T47D (cell line): ENCODE measurements at regions not wholly inside any gene's neighbourhood (a gene's known extent, or its start where the extent isn't known, plus 50 kb on each side); places are given as distances from the start of the nearest gene placed in this dataset.
A peak's percentile ranks its signal among the peaks of the same experiment; 100 is the strongest.

Source experiments
- DNase-seq, 2 experiments: peaks; one replicate each; pipeline versions ENCODE4 v3.0.0 to v3.0.0-alpha.2; 2011 to 2012; ENCODE audit warnings: low read depth in 1 of 2, low spot score in 1 of 2
- JUND ChIP-seq: IDR thresholded peaks from 2 replicates; pipeline ENCODE4 v1.6.1; 2012; ENCODE audit warnings: low read depth
- in situ Hi-C: cut with HindIII; loops from 2 replicates; pipeline ENCODE4 v1.10.0; 2016; ENCODE audit warnings: low sequenced_read_pairs, low pct_unique_long_range_greater_than_20kb

DNA sequence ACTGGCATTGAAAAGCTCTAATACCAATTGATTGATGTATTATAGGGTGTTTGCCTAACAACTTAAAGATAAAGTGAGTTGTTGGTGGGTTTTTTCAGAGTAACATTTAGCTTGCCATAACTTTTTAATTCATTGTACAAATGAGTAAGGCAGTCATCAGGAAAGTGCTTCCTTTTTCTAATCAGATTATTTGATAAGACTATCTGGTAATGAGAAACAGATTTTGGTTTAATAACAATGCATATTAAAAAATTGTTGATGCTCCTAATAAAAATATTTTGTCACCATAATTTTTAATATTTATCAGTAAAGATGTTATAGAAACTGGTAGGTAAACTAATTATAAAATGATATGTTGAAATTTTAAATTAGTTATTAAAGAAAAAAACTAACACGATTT, 51.3 kb downstream of the BLTP1 start:
- in situ Hi-C loops: no loop called here
- no peak for TF ChIP-seq JUND
- no peak for DNase-seq

DNA sequence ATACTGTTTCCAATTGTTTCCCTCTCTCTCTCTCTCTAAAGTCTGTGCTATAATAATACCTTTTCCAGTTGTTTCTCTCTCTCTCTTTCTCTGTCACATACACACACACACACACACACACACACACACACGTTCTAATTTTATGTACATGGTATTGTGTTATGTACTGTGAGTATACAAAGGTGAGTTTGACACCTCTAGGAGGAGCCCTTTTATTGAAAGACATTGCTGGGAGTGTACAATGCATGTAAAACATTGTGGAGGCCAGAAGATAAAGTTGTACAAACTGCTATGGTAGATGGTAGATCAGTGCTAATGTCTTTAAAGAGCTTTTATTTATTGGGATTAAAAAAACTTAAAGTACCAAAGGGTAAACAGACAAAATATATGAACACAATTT, 53.6 kb downstream of the BLTP1 start:
- no peak for TF ChIP-seq JUND
- peak in 1 of 2 experiments; percentile 41 for DNase-seq
- in situ Hi-C loops: no loop called here

GRCh38 chr4:122212880-122213279, 60.7 kb downstream of the BLTP1 start:
- in situ Hi-C loops: no loop called here
- no peak for TF ChIP-seq JUND
- DNase-seq: no peak

GRCh38 chr4:122218762-122219161, 66.6 kb downstream of the BLTP1 start:
- in situ Hi-C loops: no loop called here
- TF ChIP-seq JUND: no peak
- DNase-seq: peak in 1 of 2 experiments; percentile 16

- TF ChIP-seq JUND: no peak
- in situ Hi-C loops: no loop called here
- no peak for DNase-seq
Observed at GRCh38 chr4:122219356-122219755, 67.2 kb downstream of the BLTP1 start.

DNA sequence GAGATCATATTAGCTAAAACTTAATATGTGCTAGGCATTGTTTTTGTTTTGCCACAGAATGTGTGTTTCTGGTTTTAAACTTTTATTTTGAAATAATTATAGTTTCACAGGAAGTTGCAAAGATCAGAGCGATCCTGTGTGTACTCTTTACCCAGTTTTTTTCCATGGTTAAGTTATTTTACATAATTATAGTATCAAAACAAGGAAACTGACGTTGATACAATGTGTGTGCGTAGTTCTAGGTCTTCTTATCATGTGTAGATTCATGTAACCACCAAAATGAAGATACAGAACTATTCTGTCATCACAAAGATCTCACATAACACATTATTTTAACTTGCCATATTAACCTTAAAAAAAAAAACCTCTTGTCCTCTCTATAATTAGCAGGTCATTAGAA, 69.2 kb downstream of the BLTP1 start:
- in situ Hi-C loops: no loop called here
- DNase-seq: no peak
- TF ChIP-seq JUND: no peak

DNA sequence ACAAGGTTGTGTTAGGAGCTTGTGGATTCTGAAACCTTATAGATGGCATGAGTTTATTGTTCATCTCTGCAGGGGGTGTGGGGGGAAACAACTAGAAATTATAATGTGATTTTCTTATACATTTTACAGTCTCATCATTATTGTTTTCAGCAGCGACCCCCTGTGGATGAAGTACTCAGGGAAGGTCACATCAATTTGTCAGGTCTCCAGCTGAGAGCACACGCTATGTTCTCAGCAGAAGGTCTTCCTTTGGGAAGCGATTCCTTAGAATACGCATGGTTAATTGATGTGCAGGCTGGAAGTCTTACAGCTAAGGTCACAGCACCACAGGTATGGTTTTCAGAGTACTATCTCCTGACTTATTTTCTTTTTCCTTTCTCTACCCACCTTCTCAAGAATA, 72.2 kb downstream of the BLTP1 start:
- peak in 1 of 2 experiments; percentile 7 for DNase-seq
- in situ Hi-C loops: no loop called here
- TF ChIP-seq JUND: no peak

- no peak for TF ChIP-seq JUND
- in situ Hi-C loops: no loop called here
- no peak for DNase-seq
Observed at GRCh38 chr4:122227202-122227601, 75.1 kb downstream of the BLTP1 start.

DNA sequence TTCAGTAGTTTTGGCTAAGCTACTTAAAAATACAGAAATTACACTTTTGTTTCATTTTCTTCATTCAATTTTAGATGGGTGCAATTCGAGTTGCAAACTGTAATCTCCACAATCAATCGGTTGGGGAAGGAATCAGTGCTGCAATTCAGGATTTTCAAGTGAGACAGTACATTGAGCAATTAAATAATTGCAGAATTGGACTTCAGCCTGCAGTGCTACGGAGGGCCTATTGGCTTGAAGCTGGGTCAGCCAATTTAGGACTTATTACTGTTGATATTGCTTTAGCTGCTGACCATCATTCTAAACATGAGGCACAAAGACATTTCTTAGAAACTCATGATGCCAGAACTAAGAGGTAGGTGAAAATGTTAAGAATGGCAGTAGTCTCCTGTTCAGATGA, 77.7 kb downstream of the BLTP1 start:
- peak in 1 of 2 experiments; percentile 18 for DNase-seq
- in situ Hi-C loops: no loop called here
- TF ChIP-seq JUND: no peak

GRCh38 chr4:122232633-122233032, 80.5 kb downstream of the BLTP1 start:
- no peak for TF ChIP-seq JUND
- DNase-seq: no peak
- in situ Hi-C loops: no loop called here

DNA sequence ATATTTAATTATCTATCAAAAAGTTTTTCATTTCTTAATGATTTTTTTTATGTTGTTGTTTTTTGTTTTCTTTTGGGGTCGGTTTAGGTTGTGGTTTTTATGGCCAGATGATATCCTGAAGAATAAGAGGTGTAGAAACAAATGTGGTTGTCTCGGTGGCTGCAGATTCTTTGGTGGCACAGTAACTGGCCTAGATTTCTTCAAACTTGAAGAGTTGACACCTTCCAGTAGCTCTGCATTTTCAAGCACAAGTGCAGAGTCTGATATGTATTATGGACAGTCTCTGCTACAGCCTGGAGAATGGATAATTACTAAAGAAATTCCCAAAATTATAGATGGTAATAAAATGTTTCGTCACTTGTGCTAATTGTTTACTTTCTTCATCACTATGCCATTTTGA, 82.6 kb downstream of the BLTP1 start:
- in situ Hi-C loops: no loop called here
- DNase-seq: no peak
- TF ChIP-seq JUND: no peak

DNA sequence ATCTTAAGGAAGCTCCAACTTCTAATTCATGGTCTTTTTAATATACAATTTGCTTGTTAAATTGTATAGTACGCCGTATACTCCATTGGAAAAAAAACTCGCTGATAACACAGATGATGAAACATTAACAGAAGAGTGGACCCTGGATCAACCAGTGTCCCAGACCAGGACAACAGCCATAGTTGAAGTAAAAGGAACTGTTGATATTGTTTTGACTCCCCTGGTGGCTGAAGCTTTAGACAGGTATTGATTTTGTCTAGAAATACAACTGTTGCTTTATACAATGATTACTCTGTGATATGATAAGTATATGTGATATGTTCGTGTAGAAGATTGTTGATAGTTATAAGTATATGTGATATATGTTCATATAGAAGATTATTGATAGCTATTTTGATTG, 91.7 kb downstream of the BLTP1 start:
- no peak for TF ChIP-seq JUND
- in situ Hi-C loops: no loop called here
- no peak for DNase-seq

- DNase-seq: no peak
- in situ Hi-C loops: no loop called here
- TF ChIP-seq JUND: no peak
Observed at GRCh38 chr4:122244764-122245163, 92.6 kb downstream of the BLTP1 start.

- DNase-seq: no peak
- in situ Hi-C loops: no loop called here
- TF ChIP-seq JUND: no peak
Observed at GRCh38 chr4:122246551-122246950, 94.4 kb downstream of the BLTP1 start.
